Coronary artery (tissue), 2 donors: ENCODE measurements at regions not wholly inside any gene's neighbourhood (a gene's known extent, or its start where the extent isn't known, plus 50 kb on each side); places are given as distances from the start of the nearest gene placed in this dataset.

ENCODE experiments used
- DNase-seq: peaks from one replicate; pipeline ENCODE4 v3.0.0-alpha.2; 2017; ENCODE audit warnings: low spot score
- H3K27ac ChIP-seq, 2 donors: fragments of 200-600 bp; sonication (generic); one replicate each; pipeline ENCODE4 v1.5.1; 2016 to 2019
- H3K4me3 ChIP-seq: fragments of 200-600 bp; sonication (generic); 2 replicates; pipeline ENCODE4 v1.5.1; 2016; ENCODE audit warnings: mild to moderate bottlenecking, moderate library complexity
- CTCF ChIP-seq: fragments of 200-600 bp; sonication (generic); IDR thresholded peaks from one replicate; pipeline ENCODE4 v1.5.1; 2019; ENCODE audit warnings: antibody characterized with exemption

- no peak for TF ChIP-seq CTCF
- Histone ChIP-seq H3K4me3 (no peak overlapping the region), H3K27ac (no peak overlapping the region)
- DNase-seq: no peak
These were observed 144.4 kb upstream of the SESN3 start for GRCh38 chr11:95375451-95375850.

- DNase-seq: no peak
- Histone ChIP-seq H3K27ac (no peak overlapping the region), H3K4me3 (no peak overlapping the region)
- no peak for TF ChIP-seq CTCF
These were observed 143.1 kb upstream of the SESN3 start for GRCh38 chr11:95374105-95374504.

GRCh38 chr11:95373241-95373640 is 142.2 kb upstream of the SESN3 start:
- no peak for DNase-seq
- H3K27ac ChIP-seq: no peak overlapping the region
- TF ChIP-seq CTCF: no peak

GRCh38 chr11:95372097-95372656 is 141.2 kb upstream of the SESN3 start:
- H3K27ac ChIP-seq: no peak overlapping the region
- TF ChIP-seq CTCF: no peak
- no peak for DNase-seq
- no peak overlapping the region for H3K4me3 ChIP-seq

More at GRCh38 chr11:95373241-95373640, 142.2 kb upstream of the SESN3 start:
- no peak overlapping the region for H3K4me3 ChIP-seq

- H3K27ac ChIP-seq: no peak overlapping the region
- no peak overlapping the region for H3K4me3 ChIP-seq
- TF ChIP-seq CTCF: no peak
- DNase-seq: no peak
These were observed 140.2 kb upstream of the SESN3 start for GRCh38 chr11:95371153-95371552.

GRCh38 chr11:95367726-95368125 is 136.7 kb upstream of the SESN3 start:
- no peak overlapping the region for H3K4me3 ChIP-seq
- no peak overlapping the region for H3K27ac ChIP-seq
- no peak for TF ChIP-seq CTCF
- DNase-seq: no peak

- TF ChIP-seq CTCF: no peak
- no peak for DNase-seq
- Histone ChIP-seq H3K27ac (no peak overlapping the region), H3K4me3 (no peak overlapping the region)
These were observed 134.3 kb upstream of the SESN3 start for GRCh38 chr11:95365348-95365747.
